K562 (cell line): ENCODE measurements at regions not wholly inside any gene's neighbourhood (a gene's known extent, or its start where the extent isn't known, plus 50 kb on each side); places are given as distances from the start of the nearest gene placed in this dataset.

ENCODE experiments used
- CHD4 ChIP-seq: fragments of 200-600 bp; sonication (generic); IDR thresholded peaks from 3 replicates; pipeline ENCODE4 v1.6.1; 2012; ENCODE audit warnings: low read depth, mild to moderate bottlenecking, mixed read lengths, low read length, inconsistent platforms; ENCODE audit not compliant: insufficient read depth, insufficient replicate concordance, poor library complexity, severe bottlenecking
- EP300 ChIP-seq: IDR thresholded peaks from 2 replicates; pipeline ENCODE4 v1.6.1; 2012; ENCODE audit warnings: low read length, improper control_type of control experiment
- IRF2 ChIP-seq: sonication (generic); formaldehyde crosslinking; IDR thresholded peaks from 2 replicates; pipeline ENCODE4 v1.8.1; 2022; ENCODE audit warnings: mild to moderate bottlenecking, missing genetic modification reagents
- NBN ChIP-seq: fragments of 450-650 bp; IDR thresholded peaks from 2 replicates; pipeline ENCODE4 v1.6.1; 2016; ENCODE audit warnings: low read depth, mild to moderate bottlenecking
- RBBP5 ChIP-seq: fragments of 200-600 bp; sonication (generic); IDR thresholded peaks from 2 replicates; pipeline ENCODE4 v1.6.1; 2012; ENCODE audit warnings: borderline replicate concordance, mild to moderate bottlenecking, low read length, control low read depth, inconsistent platforms; ENCODE audit not compliant: insufficient read depth, poor library complexity, severe bottlenecking
- RCOR1 ChIP-seq, 2 experiments: IDR thresholded peaks; 2 replicates each; pipeline ENCODE4 v1.6.1; 2012; ENCODE audit warnings: low read depth in 2 of 2, low read length in 2 of 2, borderline replicate concordance in 1 of 2, improper control_type of control experiment in 1 of 2
- TOE1 ChIP-seq, 2 experiments: fragments of 450-650 bp in 1 of 2; sonication (generic) in 1 of 2; formaldehyde crosslinking in 1 of 2; IDR thresholded peaks; 2 replicates each; pipeline versions ENCODE4 v1.7.1 to v1.8.0; 2016 to 2022; ENCODE audit warnings: borderline replicate concordance in 2 of 2, mild to moderate bottlenecking in 2 of 2, antibody characterized with exemption in 1 of 2, inconsistent platforms in 1 of 2, low read depth in 1 of 2, missing genetic modification reagents in 1 of 2, moderate library complexity in 1 of 2
- U2AF1 ChIP-seq: fragments of 200-400 bp; formaldehyde crosslinking; optimal IDR thresholded peaks from 2 replicates; pipeline ENCODE3; 2017; ENCODE audit warnings: mild to moderate bottlenecking, low read depth, low read length, moderate library complexity
- U2AF2 ChIP-seq: fragments of 200-400 bp; formaldehyde crosslinking; optimal IDR thresholded peaks from 2 replicates; pipeline ENCODE3; 2017; ENCODE audit warnings: low read depth, mild to moderate bottlenecking, low read length
- ZBTB1 ChIP-seq: sonication (generic); formaldehyde crosslinking; IDR thresholded peaks from 2 replicates; pipeline ENCODE4 v1.8.1; 2023; ENCODE audit warnings: missing genetic modification reagents, low read depth, mild to moderate bottlenecking, borderline replicate concordance
- ZFX ChIP-seq: sonication (generic); formaldehyde crosslinking; IDR thresholded peaks from 2 replicates; pipeline ENCODE4 v1.8.0; 2022; ENCODE audit warnings: mild to moderate bottlenecking, missing genetic modification reagents, moderate library complexity
- ZNF75A ChIP-seq: fragments of 450-650 bp; formaldehyde crosslinking; IDR thresholded peaks from 2 replicates; pipeline ENCODE4 v1.4.0; 2020; ENCODE audit warnings: mild to moderate bottlenecking
- TF ChIP-seq, protein P1 (sequence below), 3 experiments: IDR thresholded peaks in 2 of 3; conservative IDR thresholded peaks in 1 of 3; 2 replicates each; pipeline ENCODE4 v1.5.1; 2011 to 2012; ENCODE audit warnings: low read length in 3 of 3, mild to moderate bottlenecking in 3 of 3, control low read depth in 2 of 3, improper control_type of control experiment in 1 of 3, inconsistent platforms in 1 of 3, low read depth in 1 of 3, mixed read lengths in 1 of 3, moderate library complexity in 1 of 3; ENCODE audit not compliant: insufficient read depth in 2 of 3
- TF ChIP-seq, protein P2 (sequence below): fragments of 450-650 bp; IDR thresholded peaks from 2 replicates; pipeline ENCODE4 v1.6.1; 2017; ENCODE audit warnings: mild to moderate bottlenecking, moderate library complexity

DNA sequence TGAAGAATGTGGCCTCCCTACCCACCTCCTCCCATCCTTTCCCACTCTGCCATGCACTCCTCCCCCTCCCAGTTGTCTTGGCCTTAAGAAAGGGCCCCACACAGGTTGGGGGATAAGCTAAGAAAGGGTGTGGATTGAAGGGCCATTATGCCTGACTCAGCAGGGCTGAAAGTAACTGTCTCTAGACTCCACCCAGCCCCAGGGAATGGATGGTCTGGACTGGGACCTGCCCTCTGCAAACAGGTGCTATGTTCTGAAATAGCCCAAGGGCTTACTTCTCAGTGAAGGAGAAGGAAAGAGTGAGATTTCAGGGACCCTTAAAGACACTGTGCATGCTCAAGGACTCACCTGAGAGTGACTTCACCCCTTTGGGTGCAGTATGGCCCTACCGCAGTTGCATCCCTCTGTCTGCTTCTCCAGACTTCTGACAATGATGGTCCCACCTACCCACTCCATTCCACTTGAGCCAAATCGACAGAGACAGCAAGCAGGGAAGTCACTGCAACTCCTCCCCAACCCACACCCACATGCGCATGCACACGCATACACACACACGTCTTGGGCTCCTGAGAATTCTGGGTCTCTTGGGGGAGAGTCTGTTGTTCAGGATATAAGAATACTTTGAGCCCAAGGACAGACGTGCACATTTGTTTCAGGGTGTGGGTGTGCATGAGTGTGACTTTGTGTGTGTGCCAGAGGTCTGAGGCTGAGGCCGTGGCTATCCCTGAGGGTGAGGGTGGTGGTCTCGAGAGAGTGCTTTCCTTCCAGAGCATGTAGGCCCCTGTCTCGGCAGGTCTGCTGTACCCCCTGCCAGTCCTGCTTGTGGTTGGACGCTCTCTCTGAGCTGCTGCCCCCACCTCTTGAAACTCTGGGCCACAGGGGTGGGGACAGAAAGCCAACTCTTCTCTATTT is 231.9 kb downstream of the PTPRU start:
- TF ChIP-seq ZBTB1 (CRISPR knock-in tag) = no peak
- TF ChIP-seq EP300 = no peak
- TF ChIP-seq RCOR1 (IDR thresholded peaks at IDR 0.05; ENCODE audit: borderline replicate concordance in 1 of 2, low read depth in 2 of 2, low read length in 2 of 2) = no peak
- no peak for TF ChIP-seq RBBP5
- TF ChIP-seq, protein P1, sequence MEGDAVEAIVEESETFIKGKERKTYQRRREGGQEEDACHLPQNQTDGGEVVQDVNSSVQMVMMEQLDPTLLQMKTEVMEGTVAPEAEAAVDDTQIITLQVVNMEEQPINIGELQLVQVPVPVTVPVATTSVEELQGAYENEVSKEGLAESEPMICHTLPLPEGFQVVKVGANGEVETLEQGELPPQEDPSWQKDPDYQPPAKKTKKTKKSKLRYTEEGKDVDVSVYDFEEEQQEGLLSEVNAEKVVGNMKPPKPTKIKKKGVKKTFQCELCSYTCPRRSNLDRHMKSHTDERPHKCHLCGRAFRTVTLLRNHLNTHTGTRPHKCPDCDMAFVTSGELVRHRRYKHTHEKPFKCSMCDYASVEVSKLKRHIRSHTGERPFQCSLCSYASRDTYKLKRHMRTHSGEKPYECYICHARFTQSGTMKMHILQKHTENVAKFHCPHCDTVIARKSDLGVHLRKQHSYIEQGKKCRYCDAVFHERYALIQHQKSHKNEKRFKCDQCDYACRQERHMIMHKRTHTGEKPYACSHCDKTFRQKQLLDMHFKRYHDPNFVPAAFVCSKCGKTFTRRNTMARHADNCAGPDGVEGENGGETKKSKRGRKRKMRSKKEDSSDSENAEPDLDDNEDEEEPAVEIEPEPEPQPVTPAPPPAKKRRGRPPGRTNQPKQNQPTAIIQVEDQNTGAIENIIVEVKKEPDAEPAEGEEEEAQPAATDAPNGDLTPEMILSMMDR (IDR thresholded peaks at IDR 0.05 in 2 of 3, conservative IDR thresholded peaks at IDR 0.05 in 1 of 3; ENCODE audit: insufficient read depth in 2 of 3, low read depth in 1 of 3, low read length in 3 of 3) = no peak
- TF ChIP-seq CHD4 = no peak
- no peak for TF ChIP-seq U2AF1
- no peak for TF ChIP-seq TOE1 (IDR thresholded peaks at IDR 0.05; ENCODE audit: borderline replicate concordance)
- TF ChIP-seq TOE1 (CRISPR knock-in tag; IDR thresholded peaks at IDR 0.05; ENCODE audit: borderline replicate concordance, low read depth) = no peak
- no peak for TF ChIP-seq NBN
- no peak for TF ChIP-seq IRF2 (CRISPR knock-in tag)
- TF ChIP-seq, protein P2, sequence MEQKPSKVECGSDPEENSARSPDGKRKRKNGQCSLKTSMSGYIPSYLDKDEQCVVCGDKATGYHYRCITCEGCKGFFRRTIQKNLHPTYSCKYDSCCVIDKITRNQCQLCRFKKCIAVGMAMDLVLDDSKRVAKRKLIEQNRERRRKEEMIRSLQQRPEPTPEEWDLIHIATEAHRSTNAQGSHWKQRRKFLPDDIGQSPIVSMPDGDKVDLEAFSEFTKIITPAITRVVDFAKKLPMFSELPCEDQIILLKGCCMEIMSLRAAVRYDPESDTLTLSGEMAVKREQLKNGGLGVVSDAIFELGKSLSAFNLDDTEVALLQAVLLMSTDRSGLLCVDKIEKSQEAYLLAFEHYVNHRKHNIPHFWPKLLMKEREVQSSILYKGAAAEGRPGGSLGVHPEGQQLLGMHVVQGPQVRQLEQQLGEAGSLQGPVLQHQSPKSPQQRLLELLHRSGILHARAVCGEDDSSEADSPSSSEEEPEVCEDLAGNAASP = no peak
- TF ChIP-seq ZFX (CRISPR knock-in tag) = no peak
- TF ChIP-seq ZNF75A (CRISPR knock-in tag) = no peak
- TF ChIP-seq U2AF2 = no peak
